Uterus (tissue), 3 donors: ENCODE measurements at regions not wholly inside any gene's neighbourhood (a gene's known extent, or its start where the extent isn't known, plus 50 kb on each side); places are given as distances from the start of the nearest gene placed in this dataset.
"Not testable (repeated sequence)": the region's sequence is repeated elsewhere in the genome, so short reads cannot be mapped to it uniquely, and the experiment has no call there.

Experiments used
- DNase-seq, 2 donors: peaks; one replicate each; pipeline ENCODE4 v3.0.0-alpha.2; 2019 to 2020
- H3K27ac ChIP-seq, 2 donors: fragments of 200-600 bp; sonication (generic); 1 replicate in 1 of 2; 2 replicates in 1 of 2; pipeline ENCODE4 v1.5.1; 2016 to 2018
- H3K27me3 ChIP-seq, 2 donors: fragments of 200-600 bp; sonication (generic); one replicate each; pipeline ENCODE4 v1.5.1; 2018 to 2019; ENCODE audit warnings: control low read depth in 1 of 2
- H3K36me3 ChIP-seq, 2 donors: fragments of 200-600 bp; sonication (generic); one replicate each; pipeline ENCODE4 v1.5.1; 2019; ENCODE audit warnings: control low read depth in 1 of 2
- H3K4me1 ChIP-seq, 2 donors: fragments of 200-600 bp; sonication (generic); one replicate each; pipeline ENCODE4 v1.5.1; 2018 to 2019; ENCODE audit warnings: control low read depth in 1 of 2
- H3K4me3 ChIP-seq, 2 donors: fragments of 200-600 bp; sonication (generic); 1 replicate in 1 of 2; 2 replicates in 1 of 2; pipeline ENCODE4 v1.5.1; 2018 to 2019; ENCODE audit warnings: mild to moderate bottlenecking in 1 of 2
- H3K9me3 ChIP-seq, 2 donors: fragments of 200-600 bp; sonication (generic); one replicate each; pipeline ENCODE4 v1.5.1; 2019; ENCODE audit warnings: control low read depth in 1 of 2
- CTCF ChIP-seq, 4 experiments: fragments of 200-600 bp in 2 of 4; fragments of 450-650 bp in 2 of 4; sonication (generic) in 2 of 4; IDR thresholded peaks; one replicate each; pipeline ENCODE4 v1.5.1; 2016 to 2019; ENCODE audit warnings: antibody characterized with exemption in 4 of 4, mild to moderate bottlenecking in 2 of 4, moderate library complexity in 1 of 4
- POLR2A ChIP-seq, 2 donors: fragments of 450-650 bp; IDR thresholded peaks; one replicate each; pipeline ENCODE4 v1.6.1; 2016; ENCODE audit warnings: antibody characterized with exemption in 2 of 2, mild to moderate bottlenecking in 1 of 2, moderate library complexity in 1 of 2
- intact Hi-C: fragments of 100-400 bp; cut with DNase I; formaldehyde crosslinking; loops from one replicate; pipeline ENCODE4 v1.15.1; 2023; ENCODE audit warnings: low total_unique reads
- donor health status: DM: yes; HTN: yes; CAD: no.

GRCh38 chr15:92801774-92802464 lies 98.2 kb upstream of the CHD2 start:
- TF ChIP-seq CTCF (IDR thresholded peaks at IDR 0.05), result no peak
- H3K9me3 ChIP-seq, result no peaks in the 10 kb centered on the region
- peak in 1 of 2 donors; percentile 57 for DNase-seq
- H3K36me3 ChIP-seq, result no peaks in the 10 kb centered on the region
- peak overlapping the region; percentile 83 to 91 for H3K27ac ChIP-seq
- H3K4me3 ChIP-seq, result no peak overlapping the region
- no peaks in the 10 kb centered on the region for H3K4me1 ChIP-seq
- no peaks in the 10 kb centered on the region for H3K27me3 ChIP-seq
- intact Hi-C loops, result no loop called here

GRCh38 chr15:92803536-92803851 lies 96.6 kb upstream of the CHD2 start:
- Histone ChIP-seq H3K4me1 (no peaks in the 10 kb centered on the region), H3K36me3 (no peaks in the 10 kb centered on the region), H3K27me3 (no peaks in the 10 kb centered on the region), H3K27ac (peak overlapping the region; percentile 83 to 91), H3K9me3 (no peaks in the 10 kb centered on the region), H3K4me3 (no peak overlapping the region)
- intact Hi-C loops, result no loop called here
- DNase-seq, result no peak
- TF ChIP-seq POLR2A (IDR thresholded peaks at IDR 0.05) (no peak), CTCF (IDR thresholded peaks at IDR 0.05) (no peak)

- TF ChIP-seq CTCF (IDR thresholded peaks at IDR 0.05) (peak in 1 of 4 experiments; percentile 10), POLR2A (IDR thresholded peaks at IDR 0.05) (no peak)
- H3K27ac ChIP-seq, result peak overlapping the region; percentile 83 to 91
- DNase-seq, result peak; percentile 72 to 88
- no peaks in the 10 kb centered on the region for H3K9me3 ChIP-seq
- no peaks in the 10 kb centered on the region for H3K36me3 ChIP-seq
- intact Hi-C loops, result no loop called here
- H3K27me3 ChIP-seq, result no peaks in the 10 kb centered on the region
- H3K4me1 ChIP-seq, result no peaks in the 10 kb centered on the region
- no peak overlapping the region for H3K4me3 ChIP-seq
These were observed 96.1 kb upstream of the CHD2 start for GRCh38 chr15:92803852-92804609.

GRCh38 chr15:92804610-92804936 lies 95.6 kb upstream of the CHD2 start:
- peak overlapping the region; percentile 83 to 91 for H3K27ac ChIP-seq
- DNase-seq, result peak in 1 of 2 donors; percentile 16
- H3K4me1 ChIP-seq, H3K27me3 ChIP-seq, H3K4me3 ChIP-seq, intact Hi-C loops, H3K36me3 ChIP-seq, H3K9me3 ChIP-seq: not testable (repeated sequence)

GRCh38 chr15:92805080-92805690 lies 94.9 kb upstream of the CHD2 start:
- Histone ChIP-seq H3K4me3 (no peak overlapping the region), H3K9me3 (no peaks in the 10 kb centered on the region), H3K27ac (peak overlapping the region; percentile 83 to 91), H3K36me3 (no peaks in the 10 kb centered on the region), H3K4me1 (no peaks in the 10 kb centered on the region), H3K27me3 (no peaks in the 10 kb centered on the region)
- TF ChIP-seq POLR2A (IDR thresholded peaks at IDR 0.05) (no peak), CTCF (IDR thresholded peaks at IDR 0.05) (no peak)
- DNase-seq, result no peak
- intact Hi-C loops, result loop anchor here (5.0 kb wide), 2 partner anchors 97 to 112 kb away; partner anchors contain the start of gene CHD2

- intact Hi-C loops, result loop anchor here (5.0 kb wide), 2 partner anchors 96 to 111 kb away; partner anchors contain the start of gene CHD2
- not testable (repeated sequence) for H3K27me3 ChIP-seq, H3K36me3 ChIP-seq, H3K4me3 ChIP-seq, H3K9me3 ChIP-seq, H3K4me1 ChIP-seq
- H3K27ac ChIP-seq, result peak overlapping the region in 1 of 2 donors; percentile 91
- peak in 1 of 2 donors; percentile 12 for DNase-seq
These were observed 94.0 kb upstream of the CHD2 start for GRCh38 chr15:92806171-92806570.
